VCaP (cell line): ENCODE measurements at regions not wholly inside any gene's neighbourhood (a gene's known extent, or its start where the extent isn't known, plus 50 kb on each side); places are given as distances from the start of the nearest gene placed in this dataset.

ENCODE experiments used
- H3K27ac ChIP-seq: fragments of 450-650 bp; 2 replicates; pipeline ENCODE4 v1.5.1; 2017
- TF ChIP-seq, protein P1 (sequence below): fragments of 450-650 bp; conservative IDR thresholded peaks from 2 replicates; pipeline ENCODE4 v1.5.1; 2017; ENCODE audit warnings: mild to moderate bottlenecking, moderate library complexity

DNA sequence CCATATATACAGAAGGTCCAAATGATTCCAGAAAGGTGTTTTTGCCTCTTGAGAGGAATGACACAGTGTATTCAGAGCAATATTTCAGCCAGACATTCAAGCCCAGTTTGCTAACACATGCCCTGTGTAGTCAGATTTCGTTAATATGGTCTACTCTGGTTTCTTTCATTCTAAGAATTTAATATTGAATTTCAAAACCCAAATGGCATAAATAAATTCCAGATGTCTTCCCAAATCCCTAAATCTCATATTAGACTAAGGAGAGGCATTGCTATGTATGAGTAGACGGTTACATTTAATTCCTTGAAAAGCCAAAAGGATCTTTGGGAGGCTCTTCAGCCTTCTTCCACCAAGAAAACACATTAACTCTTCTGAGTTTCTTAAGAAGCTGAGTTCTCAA, 66.3 kb upstream of the C1QTNF7 start:
- no peak overlapping the region for H3K27ac ChIP-seq
- TF ChIP-seq, protein P1, sequence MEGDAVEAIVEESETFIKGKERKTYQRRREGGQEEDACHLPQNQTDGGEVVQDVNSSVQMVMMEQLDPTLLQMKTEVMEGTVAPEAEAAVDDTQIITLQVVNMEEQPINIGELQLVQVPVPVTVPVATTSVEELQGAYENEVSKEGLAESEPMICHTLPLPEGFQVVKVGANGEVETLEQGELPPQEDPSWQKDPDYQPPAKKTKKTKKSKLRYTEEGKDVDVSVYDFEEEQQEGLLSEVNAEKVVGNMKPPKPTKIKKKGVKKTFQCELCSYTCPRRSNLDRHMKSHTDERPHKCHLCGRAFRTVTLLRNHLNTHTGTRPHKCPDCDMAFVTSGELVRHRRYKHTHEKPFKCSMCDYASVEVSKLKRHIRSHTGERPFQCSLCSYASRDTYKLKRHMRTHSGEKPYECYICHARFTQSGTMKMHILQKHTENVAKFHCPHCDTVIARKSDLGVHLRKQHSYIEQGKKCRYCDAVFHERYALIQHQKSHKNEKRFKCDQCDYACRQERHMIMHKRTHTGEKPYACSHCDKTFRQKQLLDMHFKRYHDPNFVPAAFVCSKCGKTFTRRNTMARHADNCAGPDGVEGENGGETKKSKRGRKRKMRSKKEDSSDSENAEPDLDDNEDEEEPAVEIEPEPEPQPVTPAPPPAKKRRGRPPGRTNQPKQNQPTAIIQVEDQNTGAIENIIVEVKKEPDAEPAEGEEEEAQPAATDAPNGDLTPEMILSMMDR = no peak

DNA sequence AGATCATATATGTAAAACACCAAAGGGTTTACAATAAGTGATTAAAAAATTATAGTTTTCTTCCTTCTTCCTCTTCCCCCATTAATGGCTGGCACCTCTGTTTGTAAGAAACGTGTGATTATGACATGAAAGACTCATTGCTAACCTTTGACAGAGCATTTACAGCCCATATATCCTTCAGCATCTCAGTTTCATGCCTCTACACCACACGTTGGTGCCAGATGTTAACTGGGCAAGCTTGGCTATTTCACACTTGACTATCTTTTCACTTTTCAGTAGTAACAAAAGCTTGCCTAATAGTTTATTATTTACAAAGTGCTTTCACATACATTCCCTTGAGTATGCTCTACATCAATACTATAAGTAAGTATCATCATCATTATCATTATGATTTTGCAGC, 65.3 kb upstream of the C1QTNF7 start:
- TF ChIP-seq, protein P1 = no peak
- H3K27ac ChIP-seq = no peak overlapping the region

DNA sequence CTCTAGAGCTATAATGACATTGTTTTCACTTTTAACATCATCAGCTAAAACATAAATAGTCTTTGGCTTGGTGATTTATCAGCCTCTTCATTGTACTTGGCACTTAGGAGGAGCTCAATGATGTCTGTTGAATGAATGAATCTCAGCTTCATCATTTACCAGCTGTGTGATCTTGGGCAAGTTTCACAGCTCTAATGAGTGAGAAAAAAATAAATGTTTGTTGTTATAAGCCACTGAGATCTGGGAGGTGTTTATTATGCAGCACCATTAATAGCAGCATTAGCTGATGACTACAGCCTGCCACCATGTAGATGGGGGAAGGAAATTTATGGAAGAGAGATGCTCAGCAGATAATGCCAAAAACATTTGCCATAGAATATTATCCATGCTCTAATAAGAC, 63.6 kb upstream of the C1QTNF7 start:
- TF ChIP-seq, protein P1 = no peak

DNA sequence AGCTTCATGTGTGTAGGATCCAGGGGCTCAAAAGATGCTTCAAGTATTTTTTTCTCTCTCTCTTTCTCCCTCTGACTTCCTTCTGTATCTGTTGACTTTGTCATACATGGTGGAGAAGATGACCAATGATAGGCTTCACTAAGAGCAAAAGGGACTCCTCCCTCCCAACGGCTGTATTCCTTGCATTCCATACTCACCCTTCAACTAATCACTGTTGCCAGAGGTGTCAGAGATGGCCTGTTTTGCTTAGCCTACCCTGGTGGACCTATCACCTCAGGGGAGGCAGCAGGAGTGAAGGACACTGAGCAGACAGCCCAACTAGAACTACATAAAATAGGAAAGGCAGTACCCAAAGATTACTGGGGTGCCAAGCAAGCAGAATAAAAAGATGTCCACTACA, 62.2 kb upstream of the C1QTNF7 start:
- H3K27ac ChIP-seq = no peak overlapping the region

More for the DNA sequence above, 63.6 kb upstream of the C1QTNF7 start:
- H3K27ac ChIP-seq = no peak overlapping the region

DNA sequence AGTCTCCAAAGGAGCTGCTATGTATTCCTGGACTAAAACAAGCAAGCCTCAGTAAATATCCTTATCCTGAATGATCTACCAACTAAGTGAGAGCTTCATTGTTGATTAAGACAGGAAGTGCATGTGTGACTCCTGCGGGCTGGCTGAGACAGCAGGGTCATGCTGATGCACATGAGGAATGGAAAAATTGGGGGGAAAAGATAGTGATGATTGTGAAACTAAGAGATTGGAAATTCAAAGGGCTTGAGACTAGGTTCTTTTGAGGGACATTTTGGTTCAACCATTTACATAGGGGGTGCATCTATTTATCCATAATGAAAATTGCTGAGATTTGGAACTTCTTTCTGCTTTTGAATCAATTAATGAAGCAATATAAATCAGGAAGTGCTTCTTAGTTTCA, 61.1 kb upstream of the C1QTNF7 start:
- TF ChIP-seq, protein P1 = no peak
- no peak overlapping the region for H3K27ac ChIP-seq

More for the DNA sequence above, 62.2 kb upstream of the C1QTNF7 start:
- TF ChIP-seq, protein P1 = no peak

DNA sequence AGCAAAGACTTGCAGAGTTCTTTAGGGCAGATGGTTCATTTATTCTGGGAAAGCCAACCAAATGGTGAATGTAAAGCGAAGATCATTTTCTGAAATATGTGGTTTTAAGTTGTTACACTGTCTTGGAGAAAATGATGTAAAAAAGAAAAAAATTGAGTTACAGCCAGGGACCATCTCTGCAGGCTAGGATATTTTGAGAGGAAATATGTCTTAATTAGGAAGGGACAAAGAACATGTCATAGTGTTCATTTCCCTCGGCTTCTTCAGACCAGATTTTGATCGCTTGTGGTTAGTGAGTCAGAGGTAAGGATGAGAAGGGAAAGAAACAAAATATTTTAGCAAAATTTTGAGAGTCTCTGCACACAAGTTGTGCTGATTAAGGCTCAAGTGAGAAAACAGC, 59.0 kb upstream of the C1QTNF7 start:
- TF ChIP-seq, protein P1 = no peak
- H3K27ac ChIP-seq = no peak overlapping the region

DNA sequence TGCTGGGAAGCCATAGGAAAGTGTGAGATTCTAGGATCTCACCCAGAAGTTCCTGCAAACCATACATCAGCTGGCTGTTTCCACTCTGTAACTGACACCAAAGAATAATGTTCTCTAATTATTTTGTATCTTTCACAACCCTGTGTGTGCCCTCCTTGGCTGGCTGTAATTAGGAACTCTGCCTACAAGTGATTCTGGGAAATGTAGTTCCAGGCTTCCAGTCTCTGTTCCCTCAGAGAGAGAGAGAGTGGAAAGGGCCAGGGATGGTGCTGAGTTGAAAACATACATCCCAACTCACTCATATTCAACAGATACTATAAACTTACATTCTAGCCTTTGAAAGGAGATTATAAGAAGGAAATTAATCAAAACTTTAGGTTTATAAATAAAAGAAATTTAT, 57.5 kb upstream of the C1QTNF7 start:
- no peak overlapping the region for H3K27ac ChIP-seq
- TF ChIP-seq, protein P1 = no peak

DNA sequence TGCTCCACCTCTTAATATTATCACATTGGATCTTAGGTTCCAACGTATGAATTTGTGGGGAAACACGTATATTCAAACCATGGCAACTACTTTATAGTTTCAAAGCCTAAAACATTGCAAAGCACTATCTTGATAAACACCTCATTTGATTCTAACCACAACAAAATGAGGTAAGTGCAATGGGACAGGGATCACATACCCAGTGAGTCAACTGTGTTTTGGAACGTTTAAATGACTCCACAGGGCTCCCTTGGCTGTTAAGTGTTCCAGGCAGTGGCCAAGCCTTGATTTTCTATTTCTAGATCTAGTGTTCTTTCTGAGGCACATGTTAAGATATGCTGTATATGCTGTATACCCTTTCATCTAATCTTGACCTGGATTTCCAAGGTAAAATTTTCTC, 54.5 kb upstream of the C1QTNF7 start:
- TF ChIP-seq, protein P1 = no peak

More for the DNA sequence above, 54.5 kb upstream of the C1QTNF7 start:
- H3K27ac ChIP-seq = no peak overlapping the region
